IMR-90 (cell line): ENCODE measurements at regions not wholly inside any gene's neighbourhood (a gene's known extent, or its start where the extent isn't known, plus 50 kb on each side); places are given as distances from the start of the nearest gene placed in this dataset.

Source experiments
- ATAC-seq: fragments of 200-7000 bp; cut with Tn5 transposase; 2 replicates; pipeline ENCODE4 v1.9.1; 2020; ENCODE audit warnings: low read depth, mild to moderate bottlenecking, moderate library complexity
- BruUV-seq: library from RNA; stranded (reverse); fragments of 400-500 nt; replicated peaks from 2 replicates; lab custom pipeline; 2021; lab: Mats Ljungman, UMichigan
- CTCF ChIA-PET: fragments of 300-600 bp; formaldehyde crosslinking; extraction: SDS; loops from one replicate; lab custom pipeline; 2021; ENCODE audit warnings: antibody characterized with exemption; lab: Yijun Ruan, JAX
- POLR2A ChIA-PET: fragments of 300-600 bp; sonication (Branson Sonifier 250); formaldehyde crosslinking; loops from one replicate; lab custom pipeline; 2022; ENCODE audit warnings: antibody characterized with exemption; ENCODE audit not compliant: unreplicated experiment; lab: Charles Lee
- DNase-seq: peaks from one replicate; pipeline ENCODE4 v3.0.0; 2013
- H2AFZ ChIP-seq: replicated peaks from 2 replicates; pipeline ENCODE3; 2013; ENCODE audit warnings: low read length, mild to moderate bottlenecking; ENCODE audit not compliant: poor library complexity
- H2AK5ac ChIP-seq: 2 replicates; pipeline ENCODE4 v1.6.1; 2013; ENCODE audit warnings: low read depth, low read length, inconsistent platforms
- H2AK9ac ChIP-seq: replicated peaks from 2 replicates; pipeline ENCODE3; 2013; ENCODE audit warnings: mild to moderate bottlenecking, low read depth, low read length, moderate library complexity; ENCODE audit not compliant: poor library complexity
- H2BK120ac ChIP-seq: 2 replicates; pipeline ENCODE4 v1.6.1; 2013; ENCODE audit warnings: low read depth, low read length, inconsistent platforms
- H2BK15ac ChIP-seq: 3 replicates; pipeline ENCODE4 v1.6.1; 2013; ENCODE audit warnings: low read depth, low read length, inconsistent platforms
- H2BK20ac ChIP-seq: 2 replicates; pipeline ENCODE4 v1.6.1; 2013; ENCODE audit warnings: low read depth, mild to moderate bottlenecking, inconsistent platforms, low read length, moderate library complexity
- H2BK5ac ChIP-seq: 2 replicates; pipeline ENCODE4 v1.6.1; 2013; ENCODE audit warnings: mild to moderate bottlenecking, low read depth, low read length, inconsistent platforms; ENCODE audit not compliant: poor library complexity, severe bottlenecking
- H3K14ac ChIP-seq: replicated peaks from 2 replicates; pipeline ENCODE4 v1.6.1; 2013; ENCODE audit warnings: low read depth, low read length, inconsistent platforms
- H3K18ac ChIP-seq: 2 replicates; pipeline ENCODE4 v1.6.1; 2013; ENCODE audit warnings: low read depth, low read length, control low read depth
- H3K23ac ChIP-seq: 2 replicates; pipeline ENCODE4 v1.6.1; 2013; ENCODE audit warnings: low read depth, low read length, inconsistent platforms
- H3K27ac ChIP-seq: 2 replicates; pipeline ENCODE4 v1.5.1; 2013; ENCODE audit warnings: mild to moderate bottlenecking, control low read depth, low read length; ENCODE audit not compliant: insufficient read depth
- H3K27me3 ChIP-seq: 2 replicates; pipeline ENCODE4 v1.6.1; 2013; ENCODE audit warnings: low read length; ENCODE audit not compliant: control insufficient read depth, insufficient read depth
- H3K36me3 ChIP-seq: 2 replicates; pipeline ENCODE4 v1.6.1; 2013; ENCODE audit warnings: low read length, mixed read lengths; ENCODE audit not compliant: control insufficient read depth, insufficient read depth
- H3K4ac ChIP-seq: 2 replicates; pipeline ENCODE4 v1.6.1; 2013; ENCODE audit warnings: low read depth, low read length, inconsistent platforms
- H3K4me1 ChIP-seq: 2 replicates; pipeline ENCODE4 v1.6.1; 2013; ENCODE audit warnings: low read length, mixed read lengths; ENCODE audit not compliant: control insufficient read depth, insufficient read depth
- H3K4me2 ChIP-seq: 2 replicates; pipeline ENCODE4 v1.6.1; 2013; ENCODE audit warnings: low read depth, mild to moderate bottlenecking, control low read depth, low read length, moderate library complexity
- H3K4me3 ChIP-seq: 2 replicates; pipeline ENCODE4 v1.5.1; 2013; ENCODE audit warnings: low read depth, mild to moderate bottlenecking, control low read depth, low read length, moderate library complexity; ENCODE audit not compliant: insufficient read depth
- H3K56ac ChIP-seq: 2 replicates; pipeline ENCODE4 v1.6.1; 2013; ENCODE audit warnings: low read length, inconsistent platforms; ENCODE audit not compliant: insufficient read depth; ENCODE audit errors: extremely low read depth
- H3K79me1 ChIP-seq, 2 experiments: 2 replicates each; pipeline ENCODE4 v1.6.1; 2013; ENCODE audit warnings: low read length in 2 of 2, inconsistent platforms in 1 of 2, low read depth in 1 of 2
- H3K9ac ChIP-seq: 2 replicates; pipeline ENCODE4 v1.6.1; 2013; ENCODE audit warnings: low read depth, low read length, control low read depth
- H3K9me1 ChIP-seq: 2 replicates; pipeline ENCODE4 v1.6.1; 2013; ENCODE audit warnings: low read length, inconsistent platforms; ENCODE audit not compliant: insufficient read depth
- H3K9me3 ChIP-seq: 2 replicates; pipeline ENCODE4 v1.6.1; 2013; ENCODE audit warnings: low read length; ENCODE audit not compliant: control insufficient read depth, insufficient read depth
- H4K20me1 ChIP-seq: 2 replicates; pipeline ENCODE4 v1.6.1; 2013; ENCODE audit warnings: low read length, inconsistent platforms; ENCODE audit not compliant: insufficient read depth
- H4K5ac ChIP-seq: 2 replicates; pipeline ENCODE4 v1.6.1; 2013; ENCODE audit warnings: mild to moderate bottlenecking, low read depth, low read length, control low read depth
- H4K8ac ChIP-seq, 2 experiments: 2 replicates each; pipeline ENCODE4 v1.6.1; 2013; ENCODE audit warnings: low read depth in 2 of 2, low read length in 2 of 2, control low read depth in 1 of 2, inconsistent platforms in 1 of 2
- H4K91ac ChIP-seq: 2 replicates; pipeline ENCODE4 v1.6.1; 2013; ENCODE audit warnings: low read depth, low read length, inconsistent platforms; ENCODE audit not compliant: insufficient read depth
- BHLHE40 ChIP-seq: fragments of 150-350 bp; IDR thresholded peaks from 2 replicates; pipeline ENCODE4 v1.6.1; 2016; ENCODE audit warnings: mild to moderate bottlenecking, low read depth, low read length
- CEBPB ChIP-seq: IDR thresholded peaks from 2 replicates; pipeline ENCODE4 v1.6.1; 2012; ENCODE audit warnings: low read depth, low read length, improper control_type of control experiment
- CHD1 ChIP-seq: IDR thresholded peaks from 2 replicates; pipeline ENCODE4 v1.6.1; 2012; ENCODE audit warnings: low read depth, low read length, improper control_type of control experiment
- CTCF ChIP-seq: conservative IDR thresholded peaks from 2 replicates; pipeline ENCODE4 v1.5.1; 2012; ENCODE audit warnings: mild to moderate bottlenecking, low read depth, low read length, improper control_type of control experiment
- ELK1 ChIP-seq: fragments of 150-350 bp; IDR thresholded peaks from 2 replicates; pipeline ENCODE4 v1.6.1; 2016; ENCODE audit warnings: low read depth, mild to moderate bottlenecking, low read length, moderate library complexity, borderline replicate concordance
- FOS ChIP-seq: fragments of 150-350 bp; IDR thresholded peaks from 2 replicates; pipeline ENCODE4 v1.6.1; 2016; ENCODE audit warnings: low read depth, low read length
- MAFK ChIP-seq: IDR thresholded peaks from 2 replicates; pipeline ENCODE4 v1.6.1; 2012; ENCODE audit warnings: low read depth, low read length, improper control_type of control experiment
- MAZ ChIP-seq: IDR thresholded peaks from 2 replicates; pipeline ENCODE4 v1.6.1; 2012; ENCODE audit warnings: low read depth, mild to moderate bottlenecking, low read length, improper control_type of control experiment, moderate library complexity, borderline replicate concordance
- MXI1 ChIP-seq: IDR thresholded peaks from 2 replicates; pipeline ENCODE4 v1.6.1; 2012; ENCODE audit warnings: low read depth, mild to moderate bottlenecking, low read length, moderate library complexity, borderline replicate concordance
- NFE2L2 ChIP-seq: fragments of 150-350 bp; IDR thresholded peaks from 2 replicates; pipeline ENCODE4 v1.6.1; 2016; ENCODE audit warnings: low read depth, mild to moderate bottlenecking, low read length
- POLR2A ChIP-seq: IDR thresholded peaks from 2 replicates; pipeline ENCODE4 v1.6.1; 2012; ENCODE audit warnings: mild to moderate bottlenecking, low read depth, low read length
- RAD21 ChIP-seq: IDR thresholded peaks from 2 replicates; pipeline ENCODE4 v1.6.1; 2012; ENCODE audit warnings: low read length, improper control_type of control experiment
- RCOR1 ChIP-seq: IDR thresholded peaks from 2 replicates; pipeline ENCODE4 v1.6.1; 2012; ENCODE audit warnings: mild to moderate bottlenecking, low read length, improper control_type of control experiment; ENCODE audit not compliant: insufficient replicate concordance
- RFX5 ChIP-seq: IDR thresholded peaks from 2 replicates; pipeline ENCODE4 v1.8.0; 2012; ENCODE audit warnings: low read depth, mild to moderate bottlenecking, low read length, moderate library complexity
- SMC3 ChIP-seq: fragments of 150-350 bp; IDR thresholded peaks from 2 replicates; pipeline ENCODE4 v1.6.1; 2016; ENCODE audit warnings: low read depth, mild to moderate bottlenecking, antibody characterized with exemption, low read length, moderate library complexity
- WGBS, 2 experiments: methylation state at CpG; one replicate each; pipeline versions ENCODE4 v1.1.5 to v1.1.7; 2013; ENCODE audit warnings: missing lambda C conversion rate in 2 of 2; ENCODE audit not compliant: insufficient read length in 1 of 2; ENCODE audit errors: extremely low coverage in 2 of 2; 5-methylcytosine and 5-hydroxymethylcytosine counted together
- dilution Hi-C: fragments of 300-500 bp; cut with HindIII; formaldehyde crosslinking; loops from one replicate; pipeline ENCODE4 v1.14.3; 2018; ENCODE audit warnings: low sequenced_read_pairs; ENCODE audit not compliant: unreplicated experiment
- in situ Hi-C: fragments of 300-500 bp; cut with MboI; formaldehyde crosslinking; loops from 3 replicates; pipeline ENCODE4 v1.14.3; 2019; ENCODE audit warnings: low sequenced_read_pairs, inconsistent platforms, mixed read lengths
- intact Hi-C: fragments of 100-400 bp; cut with micrococcal nuclease; formaldehyde crosslinking; loops from 2 replicates; pipeline ENCODE4 v1.10.0; 2022
- TF ChIP-seq, protein P1 (sequence below): fragments of 150-350 bp; IDR thresholded peaks from 2 replicates; pipeline ENCODE4 v1.6.1; 2017; ENCODE audit warnings: mild to moderate bottlenecking, antibody characterized with exemption, low read length, low read depth

DNA sequence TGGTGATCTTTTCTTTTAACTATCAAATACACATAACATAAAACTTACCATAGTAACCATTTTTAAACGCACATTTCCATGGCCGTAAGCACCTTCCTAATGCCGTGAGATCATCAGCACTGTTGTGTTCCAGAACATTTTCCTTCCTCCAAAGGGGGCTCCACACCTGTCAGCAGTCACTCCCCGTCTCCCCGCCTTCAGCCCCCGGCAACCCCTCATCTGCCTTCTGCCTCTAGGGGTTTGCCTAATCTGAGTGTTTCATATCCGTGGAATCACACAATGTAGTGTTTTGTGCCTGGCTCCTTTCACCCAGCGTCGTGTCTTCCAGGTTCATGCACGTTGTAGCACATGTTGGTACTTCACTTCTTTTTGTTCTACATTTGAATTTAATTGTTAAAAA lies 350.1 kb upstream of the TNRC6C start:
- ChIA-PET CTCF (no interaction called here), POLR2A (no interaction called here)
- H3K4me3 ChIP-seq, result no peak overlapping the region
- H2AK5ac ChIP-seq, result no peak overlapping the region
- H4K8ac ChIP-seq, result no peak overlapping the region
- H3K14ac ChIP-seq, result no peak overlapping the region
- no peak overlapping the region for H2BK15ac ChIP-seq
- H3K27me3 ChIP-seq, result peaks cover 33% of the 10 kb centered on the region
- no peak overlapping the region for H3K18ac ChIP-seq
- dilution Hi-C loops (no loop called here), intact Hi-C loops (no loop called here), in situ Hi-C loops (no loop called here)
- H3K79me1 ChIP-seq, result no peaks in the 10 kb centered on the region
- H4K20me1 ChIP-seq, result no peaks in the 10 kb centered on the region
- ATAC-seq (no peak), DNase-seq (no peak)
- H3K9me1 ChIP-seq, result no peaks in the 10 kb centered on the region
- no peak overlapping the region for H2BK5ac ChIP-seq
- no peak overlapping the region for H3K9ac ChIP-seq
- no peak for TF ChIP-seq MXI1
- TF ChIP-seq MAZ, result no peak
- TF ChIP-seq NFE2L2, result no peak
- no peak for TF ChIP-seq RAD21
- no peak for TF ChIP-seq CTCF
- no peak for TF ChIP-seq BHLHE40
- TF ChIP-seq MAFK, result no peak
- no peak for TF ChIP-seq RFX5
- TF ChIP-seq ELK1, result no peak
- TF ChIP-seq, protein P1, sequence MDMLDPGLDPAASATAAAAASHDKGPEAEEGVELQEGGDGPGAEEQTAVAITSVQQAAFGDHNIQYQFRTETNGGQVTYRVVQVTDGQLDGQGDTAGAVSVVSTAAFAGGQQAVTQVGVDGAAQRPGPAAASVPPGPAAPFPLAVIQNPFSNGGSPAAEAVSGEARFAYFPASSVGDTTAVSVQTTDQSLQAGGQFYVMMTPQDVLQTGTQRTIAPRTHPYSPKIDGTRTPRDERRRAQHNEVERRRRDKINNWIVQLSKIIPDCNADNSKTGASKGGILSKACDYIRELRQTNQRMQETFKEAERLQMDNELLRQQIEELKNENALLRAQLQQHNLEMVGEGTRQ, result no peak
- no peak for TF ChIP-seq CEBPB
- TF ChIP-seq RCOR1, result no peak
- TF ChIP-seq POLR2A, result no peak
- TF ChIP-seq SMC3, result no peak
- TF ChIP-seq FOS, result no peak
- TF ChIP-seq CHD1, result no peak
- H3K23ac ChIP-seq, result no peak overlapping the region
- no peak overlapping the region for H3K4me2 ChIP-seq
- 89 to 100% methylated on average over 1 to 7 of the region's 10 CpGs for WGBS, 2 experiments
- no peak overlapping the region for H2BK20ac ChIP-seq
- H4K5ac ChIP-seq, result no peak overlapping the region
- H3K56ac ChIP-seq, result no peak overlapping the region
- no peak overlapping the region for H2BK120ac ChIP-seq
- H3K9me3 ChIP-seq, result no peaks in the 10 kb centered on the region
- no peak overlapping the region for H2AFZ ChIP-seq
- no peak overlapping the region for H4K91ac ChIP-seq
- H2AK9ac ChIP-seq, result no peak overlapping the region
- BruUV-seq, result no TSS peak
- H3K4me1 ChIP-seq, result no peaks in the 10 kb centered on the region; the same call in 1 of the 2 replicates
- H3K27ac ChIP-seq, result no peak overlapping the region
- H3K4ac ChIP-seq, result no peak overlapping the region
- H3K36me3 ChIP-seq, result no peaks in the 10 kb centered on the region
